Panc1 (cell line): ENCODE measurements at regions not wholly inside any gene's neighbourhood (a gene's known extent, or its start where the extent isn't known, plus 50 kb on each side); places are given as distances from the start of the nearest gene placed in this dataset.

ENCODE experiments used
- CTCF ChIP-seq: fragments of 450-650 bp; IDR thresholded peaks from 2 replicates; pipeline ENCODE4 v1.5.1; 2017; ENCODE audit warnings: mild to moderate bottlenecking
- POLR2AphosphoS5 ChIP-seq: IDR thresholded peaks from 2 replicates; pipeline ENCODE4 v1.6.1; 2012; ENCODE audit warnings: mild to moderate bottlenecking, low read depth, low read length, moderate library complexity
- REST ChIP-seq, 2 experiments: IDR thresholded peaks; 2 replicates each; pipeline ENCODE4 v1.6.1; 2011 to 2012; ENCODE audit warnings: low read depth in 2 of 2, control low read depth in 1 of 2, low read length in 1 of 2, mild to moderate bottlenecking in 1 of 2, moderate library complexity in 1 of 2; ENCODE audit not compliant: insufficient read depth in 1 of 2
- SIN3A ChIP-seq: IDR thresholded peaks from 2 replicates; pipeline ENCODE4 v1.6.1; 2012; ENCODE audit warnings: low read depth, mild to moderate bottlenecking, low read length, moderate library complexity, borderline replicate concordance; ENCODE audit not compliant: insufficient read depth

- TF ChIP-seq SIN3A (no peak), CTCF (no peak), REST (IDR thresholded peaks at IDR 0.05; ENCODE audit: insufficient read depth in 1 of 2, low read depth in 2 of 2, low read length in 1 of 2) (no peak), POLR2AphosphoS5 (no peak)
These were observed 1407.6 kb downstream of the EPHA7 start for GRCh38 chr6:92011681-92012245.
